ENCODE measurements at regions not wholly inside any gene's neighbourhood (a gene's known extent, or its start where the extent isn't known, plus 50 kb on each side); places are given as distances from the start of the nearest gene placed in this dataset.
"Not testable (repeated sequence)": the region's sequence is repeated elsewhere in the genome, so short reads cannot be mapped to it uniquely, and the experiment has no call there.

DNA sequence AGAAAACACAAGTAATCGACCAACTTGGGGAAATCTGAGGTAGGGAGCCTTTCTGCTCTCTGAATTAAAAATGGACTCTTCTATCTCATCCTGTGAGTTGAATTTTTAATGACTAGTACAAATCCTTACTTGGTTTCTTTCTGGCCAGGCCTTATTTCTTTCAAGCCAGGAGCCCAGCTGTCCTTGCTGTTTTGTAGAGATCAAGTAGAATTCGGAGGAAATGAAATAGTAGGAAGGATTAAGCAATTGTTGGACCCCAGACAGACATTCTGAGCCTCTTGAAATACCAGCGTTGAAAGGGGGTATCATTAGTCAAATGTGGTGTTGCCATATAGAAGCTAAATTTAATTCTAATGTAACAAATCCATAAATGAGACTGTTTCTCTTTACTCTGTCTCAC is 53.7 kb upstream of the SMIM15 start:
- DNase-seq (ENCODE audit: low spot score), result no peak

DNA sequence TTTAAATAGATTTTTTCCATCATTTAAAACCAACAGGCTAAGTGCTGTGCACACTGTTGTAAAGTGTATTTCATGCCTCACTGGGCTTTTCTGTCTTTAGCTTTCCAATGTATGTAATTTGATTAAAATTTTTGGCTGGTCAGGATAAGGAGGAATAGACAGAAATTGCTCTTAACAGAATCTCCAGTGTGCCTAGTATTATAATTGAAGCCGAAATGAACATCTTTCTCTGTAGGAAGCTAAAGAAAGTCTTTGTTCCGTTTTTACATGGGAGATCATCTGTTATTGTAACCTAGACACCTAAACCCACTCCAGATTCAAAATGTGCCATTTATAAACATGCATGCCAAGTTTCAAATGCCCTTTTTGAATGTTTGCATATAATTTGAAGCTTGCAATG is 54.5 kb upstream of the SMIM15 start:
- no peak for DNase-seq (ENCODE audit: low spot score)

DNA sequence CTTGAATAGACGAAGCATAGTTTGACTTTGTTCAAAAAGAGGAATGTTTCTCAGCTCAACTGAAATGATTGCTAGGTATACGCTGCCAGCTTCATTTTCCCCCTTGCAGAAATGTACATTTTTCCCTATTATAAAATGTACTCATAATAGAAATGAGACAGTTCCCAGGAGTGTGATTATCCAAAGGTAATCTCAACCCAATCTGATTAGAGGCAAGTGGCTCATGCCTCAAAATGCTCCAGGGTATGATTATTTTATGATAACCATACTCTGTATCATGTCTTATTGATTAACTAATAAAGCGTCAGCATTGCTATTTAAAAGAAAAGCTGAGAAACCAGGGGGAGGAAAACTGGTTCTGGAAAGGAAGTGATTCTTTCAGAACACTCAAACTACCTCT is 54.9 kb upstream of the SMIM15 start:
- no peak for DNase-seq (ENCODE audit: low spot score)

DNA sequence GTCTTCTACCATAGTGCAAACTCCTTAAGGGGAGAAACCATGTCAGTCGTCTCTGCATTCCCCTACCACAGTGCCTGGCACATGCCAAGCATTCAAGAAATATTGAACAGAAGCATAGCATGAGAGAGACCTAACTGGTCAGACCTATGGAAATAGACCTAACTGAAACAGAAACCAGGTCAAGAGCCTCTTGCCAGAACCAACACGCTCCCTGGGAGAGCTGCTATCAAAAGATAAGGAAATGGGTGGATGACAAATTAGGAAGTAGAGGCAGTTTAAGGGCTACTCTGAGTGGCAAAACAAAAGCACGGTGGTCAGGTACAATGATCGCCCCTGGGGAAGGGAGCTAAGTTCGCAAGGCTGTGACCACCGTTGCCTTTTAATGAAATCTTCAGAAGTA is 66.0 kb upstream of the SMIM15 start:
- DNase-seq (ENCODE audit: low spot score), result no peak

DNA sequence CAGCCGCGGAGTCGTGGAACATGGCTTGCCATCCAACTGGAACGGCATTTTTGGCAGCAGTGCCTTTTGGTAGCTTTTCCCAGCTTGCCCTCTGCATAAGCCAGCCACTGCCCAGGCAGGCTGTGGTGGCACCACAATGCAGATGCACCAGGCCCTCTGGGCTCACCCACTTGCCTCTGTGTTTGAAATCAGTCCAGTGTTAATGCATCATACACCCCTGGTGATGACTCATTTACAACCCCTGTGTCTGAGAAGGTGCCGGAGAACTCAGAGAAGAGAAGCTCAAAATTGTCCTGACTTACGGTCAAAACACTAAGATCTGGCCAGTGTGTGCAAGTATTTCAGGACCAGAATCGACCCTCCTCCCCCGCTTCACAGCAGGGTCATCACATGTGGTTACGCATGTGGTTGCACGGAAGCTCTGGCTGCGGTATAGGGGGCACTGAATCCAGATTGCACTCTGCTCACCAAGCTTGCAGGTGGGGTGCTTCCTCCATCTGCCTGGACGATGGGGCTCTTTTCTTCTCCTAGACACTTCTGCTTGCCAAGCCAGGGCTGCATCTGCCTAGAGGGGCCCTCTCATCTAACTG is 66.5 kb upstream of the SMIM15 start:
- DNase-seq (ENCODE audit: low spot score), result no peak

DNA sequence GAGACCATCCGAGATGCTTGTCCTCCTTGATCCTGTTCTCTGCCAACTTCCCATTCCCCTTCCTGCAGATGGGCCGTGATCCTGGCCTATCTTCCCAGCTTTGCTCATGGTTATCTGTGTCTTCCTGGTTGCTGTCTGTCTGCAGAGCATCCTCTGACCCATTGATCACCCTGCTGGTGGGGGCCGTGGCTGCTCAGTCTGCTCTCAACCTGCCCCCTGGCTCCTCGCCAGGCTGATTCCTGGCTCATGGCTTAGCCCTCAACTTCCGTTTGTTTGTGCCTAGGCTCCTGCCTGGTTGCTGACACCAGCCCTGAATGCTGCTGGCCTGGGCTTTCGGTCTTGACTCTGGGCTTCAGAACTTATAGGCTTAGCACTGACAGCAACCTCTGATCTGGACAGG is 67.1 kb upstream of the SMIM15 start:
- no peak for DNase-seq (ENCODE audit: low spot score)

DNA sequence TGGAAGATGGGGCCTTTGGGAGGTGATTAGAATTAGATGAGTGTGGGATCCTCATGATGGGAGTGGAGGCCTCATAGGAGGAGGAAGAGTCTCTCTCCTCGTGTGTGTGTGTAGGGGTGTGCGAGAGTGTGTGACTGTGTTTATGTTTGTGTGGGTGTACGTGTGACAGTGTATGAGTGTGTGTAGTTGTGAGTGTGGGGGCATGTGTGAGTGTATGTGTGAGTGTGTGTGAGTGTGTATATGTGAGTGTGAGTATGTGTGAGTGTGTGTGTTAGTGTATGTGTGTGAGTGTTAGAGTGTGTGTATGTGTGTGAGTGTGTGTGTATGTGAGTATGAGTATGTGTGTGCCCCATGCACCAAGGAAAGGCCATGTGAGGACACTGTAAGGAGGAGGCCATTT is 68.2 kb upstream of the SMIM15 start:
- DNase-seq (ENCODE audit: low spot score), result no peak

DNA sequence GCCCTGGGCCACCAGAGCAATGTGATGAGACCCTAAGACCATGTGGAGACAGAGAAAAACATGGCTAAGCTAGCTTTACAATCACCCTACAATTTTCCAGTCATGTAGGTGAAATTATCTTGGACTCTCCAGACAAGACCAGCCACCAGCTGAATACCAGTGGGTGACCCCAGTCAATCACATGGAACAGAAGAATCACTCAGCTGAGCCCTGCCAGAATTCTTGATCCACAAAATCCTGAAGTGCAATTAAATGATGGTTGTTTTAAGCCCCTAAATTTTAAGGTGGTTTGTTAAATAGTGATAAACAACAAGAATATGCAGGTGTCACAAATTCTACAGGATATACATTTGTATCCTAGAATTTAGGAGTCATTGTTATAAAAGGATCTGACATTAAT is 69.5 kb upstream of the SMIM15 start:
- no peak for DNase-seq (ENCODE audit: low spot score)

DNA sequence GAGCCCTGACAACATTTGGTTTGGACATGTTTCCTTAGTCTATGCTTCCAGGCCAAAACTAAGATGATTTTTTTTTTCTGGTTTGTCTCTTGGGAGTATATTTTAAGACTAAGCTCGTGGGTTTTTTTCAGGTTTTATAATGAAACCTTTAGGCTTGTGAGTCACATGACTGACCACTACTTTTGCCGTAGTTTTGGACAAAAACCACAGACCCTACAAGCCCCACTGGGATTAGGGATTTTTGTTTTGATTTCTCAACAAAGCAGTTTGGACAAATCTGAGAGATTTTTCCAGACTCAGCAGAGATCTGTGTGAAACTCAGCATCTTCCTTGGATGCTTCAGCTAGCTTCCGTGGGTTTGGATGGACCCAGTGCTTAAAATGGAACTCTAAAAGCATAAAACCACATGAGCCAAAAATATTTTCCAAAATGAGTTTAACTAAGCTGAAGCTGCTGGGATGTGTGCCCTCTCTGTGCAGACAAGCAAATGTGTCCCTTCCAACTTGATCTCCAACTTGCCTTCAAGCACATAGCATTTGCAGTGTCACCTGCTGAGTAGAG is 70.3 kb upstream of the SMIM15 start:
- DNase-seq (ENCODE audit: low spot score), result no peak

DNA sequence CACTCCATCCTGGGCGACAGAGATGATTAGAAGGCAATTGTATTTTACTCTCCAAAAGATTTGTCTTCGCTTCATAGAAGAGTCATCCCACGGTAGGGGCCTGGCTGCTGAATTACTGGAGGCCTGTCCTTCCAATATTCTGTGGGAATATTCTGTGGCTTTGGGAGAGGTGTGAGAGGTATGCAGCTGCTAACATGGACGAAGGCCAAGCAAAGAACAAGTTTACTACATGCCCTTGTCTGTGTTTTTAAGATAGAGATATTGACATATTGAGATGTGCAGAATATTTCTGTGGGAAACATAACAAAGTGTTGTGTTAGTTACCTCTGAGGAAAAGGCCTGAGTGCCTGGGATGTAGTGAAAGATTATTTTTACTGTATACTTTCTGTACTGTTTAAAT is 71.8 kb upstream of the SMIM15 start:
- no peak for DNase-seq (ENCODE audit: low spot score)

DNA sequence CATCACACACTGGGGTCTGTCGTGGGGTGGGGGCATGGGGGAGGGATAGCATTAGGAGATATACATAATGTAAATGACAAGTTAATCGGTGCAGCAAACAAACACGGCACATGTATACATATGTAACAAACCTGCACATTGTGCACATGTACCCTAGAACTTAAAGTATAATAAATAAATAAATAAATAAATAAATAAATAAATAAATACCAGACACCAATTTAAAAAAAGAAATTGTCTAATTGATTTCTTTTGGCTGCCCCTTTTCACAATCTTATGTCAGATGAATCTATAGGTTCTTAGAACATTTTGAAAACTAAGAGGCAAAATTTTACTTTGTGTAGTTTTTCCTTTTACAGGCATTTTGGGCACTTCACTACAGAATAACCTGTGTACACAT is 74.4 kb upstream of the SMIM15 start:
- not testable (repeated sequence) for DNase-seq (ENCODE audit: low spot score)

DNA sequence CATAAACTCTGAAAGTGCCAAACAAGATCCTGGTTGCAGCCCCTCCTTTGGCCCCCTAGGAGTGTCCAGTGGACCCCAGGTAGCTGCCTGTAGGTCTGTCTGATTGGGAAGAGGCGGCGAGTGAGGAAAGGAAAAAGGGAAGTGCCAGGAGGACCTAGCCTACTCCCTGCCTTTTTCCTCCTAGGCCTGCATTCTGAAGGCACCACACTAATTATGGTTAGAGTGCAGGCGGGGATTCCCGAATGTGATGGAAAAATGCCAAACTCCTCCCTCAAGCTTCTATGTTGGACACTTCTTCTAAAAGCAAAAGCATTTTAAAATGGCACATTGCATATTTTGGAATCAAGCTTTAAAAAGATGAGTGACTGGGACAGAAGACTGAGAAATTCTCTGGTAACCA is 83.2 kb upstream of the SMIM15 start:
- DNase-seq (ENCODE audit: low spot score), result no peak

DNA sequence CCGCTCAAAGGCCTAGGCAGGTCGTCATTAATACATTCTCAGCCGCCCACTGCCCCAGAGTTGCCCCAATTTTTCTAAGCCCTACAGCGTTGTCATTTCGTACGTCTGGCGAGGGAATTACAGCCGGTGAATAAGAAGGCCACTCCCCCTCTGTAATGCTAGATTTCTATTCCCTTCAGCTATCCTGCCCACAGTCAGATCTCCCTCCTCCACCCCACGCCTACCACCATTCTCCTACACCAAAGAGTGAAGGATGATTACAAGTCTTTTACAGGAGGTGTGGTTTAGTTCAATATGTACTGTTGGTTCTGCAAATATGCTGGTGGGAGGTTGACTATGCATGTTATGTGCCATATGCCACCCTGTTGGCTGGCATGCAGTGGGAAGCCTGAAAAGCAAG is 83.7 kb upstream of the SMIM15 start:
- DNase-seq (ENCODE audit: low spot score), result no peak

DNA sequence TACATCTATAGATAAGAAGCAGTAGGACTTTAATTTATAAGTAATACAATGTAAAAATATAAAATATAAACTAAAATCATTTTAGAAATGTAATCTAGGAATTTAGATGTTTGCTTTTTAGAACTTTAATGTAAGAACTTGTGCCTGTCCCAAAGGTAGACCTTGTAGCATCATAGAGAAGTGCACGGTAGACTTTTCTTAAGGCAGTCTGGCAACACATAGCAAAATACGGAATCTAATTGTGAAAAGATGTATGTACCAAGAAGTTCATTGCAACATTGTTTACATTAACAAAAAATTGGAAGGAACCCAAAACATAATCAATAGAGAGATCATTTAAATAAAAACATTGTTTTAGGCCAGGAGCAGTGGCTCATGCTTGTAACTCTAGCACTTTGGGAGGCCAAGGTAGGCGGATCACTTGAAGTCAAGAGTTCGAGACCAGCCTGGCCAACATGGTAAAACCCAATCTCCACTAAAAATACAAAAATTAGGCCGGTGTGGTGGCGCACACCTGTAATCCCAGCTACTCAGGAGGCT is 84.6 kb upstream of the SMIM15 start:
- DNase-seq (ENCODE audit: low spot score), result no peak

DNA sequence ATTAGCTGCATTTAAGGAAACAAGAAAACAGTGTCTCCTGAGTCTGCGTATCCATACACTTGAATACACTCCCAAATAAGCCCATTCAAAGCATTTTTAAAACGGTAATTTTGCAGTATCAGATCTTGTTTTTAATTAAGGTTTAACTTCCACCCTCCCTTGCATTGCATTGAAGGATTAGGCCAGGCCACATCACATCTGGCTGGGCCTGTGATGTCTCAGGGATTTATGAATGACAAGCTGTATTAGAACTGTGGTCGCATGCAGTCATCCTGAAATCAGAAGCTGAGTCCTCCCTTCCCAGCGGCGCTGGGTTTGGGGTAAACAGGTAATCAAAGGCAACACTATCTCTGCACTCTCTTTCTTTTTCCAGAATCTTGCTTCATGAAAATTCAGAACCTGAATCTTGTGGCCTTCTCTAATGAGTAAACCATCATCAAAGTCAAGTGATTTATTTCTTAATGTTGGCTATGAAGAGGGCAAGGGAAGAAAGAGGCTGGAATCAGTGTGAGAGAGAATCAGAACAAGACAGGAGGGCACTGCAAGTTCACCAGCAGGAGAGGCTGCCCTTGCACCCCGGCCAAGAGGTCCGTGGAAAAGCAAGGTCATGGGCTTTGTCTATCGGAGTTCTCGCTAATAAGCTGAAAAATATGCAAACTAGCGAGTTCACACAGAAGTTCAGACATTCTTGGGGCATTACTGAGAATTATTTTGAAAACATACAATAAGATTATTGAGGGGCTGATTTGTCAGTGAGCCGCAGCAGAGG is 80.0 kb upstream of the ZSWIM6 start:
- no peak for DNase-seq (ENCODE audit: low spot score)

DNA sequence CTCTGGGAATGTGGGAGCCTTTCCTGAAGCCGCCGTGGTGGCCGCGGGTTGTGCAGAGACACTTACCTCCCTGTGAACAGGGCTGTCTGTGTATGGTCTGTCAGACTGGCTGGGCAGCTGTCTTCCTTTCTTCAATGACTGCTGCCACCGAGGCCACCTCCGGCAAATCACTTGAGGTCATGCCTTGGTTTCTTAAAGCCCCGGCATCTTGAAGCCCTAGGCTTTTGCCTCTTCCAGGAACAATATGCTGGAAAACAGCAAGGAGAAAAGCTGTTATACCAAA is 79.5 kb upstream of the ZSWIM6 start:
- no peak for DNase-seq (ENCODE audit: low spot score)

DNA sequence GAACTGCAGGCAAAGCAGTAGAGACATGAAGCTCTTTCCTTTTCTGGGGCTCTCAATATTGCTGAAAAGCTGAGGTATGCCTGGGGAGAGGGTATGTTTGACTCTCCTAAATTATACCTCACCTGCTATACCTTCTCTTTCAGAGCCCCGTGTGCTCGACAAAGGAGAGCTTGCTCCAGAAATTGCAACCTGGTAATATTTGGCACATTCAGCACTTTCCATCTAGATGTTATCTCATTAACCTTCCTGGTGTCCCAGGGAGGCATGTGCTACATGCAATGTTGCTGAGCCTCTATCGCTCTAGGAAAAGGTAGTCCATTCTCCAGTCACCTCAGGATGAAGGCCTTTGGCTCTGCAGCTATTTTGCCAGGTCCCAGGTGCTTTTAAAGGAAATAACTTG is 78.5 kb upstream of the ZSWIM6 start:
- DNase-seq (ENCODE audit: low spot score), result no peak

DNA sequence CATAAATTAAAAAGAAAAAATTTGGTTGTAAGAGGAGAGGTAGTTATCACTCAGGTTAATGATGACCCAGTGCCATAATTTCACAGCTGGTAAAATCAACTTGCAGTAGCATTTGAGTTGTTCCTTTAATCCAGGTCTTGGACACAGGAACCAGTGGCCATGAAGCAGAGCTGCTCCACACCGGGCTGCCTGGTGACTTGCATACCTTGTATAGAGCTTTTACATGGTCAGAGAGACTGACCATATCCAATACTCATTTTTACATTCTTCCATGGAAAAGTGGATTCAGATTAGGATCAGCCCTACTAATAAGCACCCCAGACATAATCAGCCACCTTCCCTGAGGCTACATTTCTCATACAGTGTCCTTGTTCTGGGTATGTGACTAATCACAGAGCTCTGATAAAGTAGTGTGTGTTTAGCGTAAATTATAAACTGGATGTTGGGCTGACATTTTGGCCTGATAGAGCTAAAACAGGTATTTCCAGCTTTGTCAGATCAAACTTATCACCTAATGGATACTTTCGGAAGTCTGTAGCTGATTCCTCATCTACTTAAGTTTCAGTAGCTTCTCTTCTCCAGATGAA is 77.0 kb upstream of the ZSWIM6 start:
- no peak for DNase-seq (ENCODE audit: low spot score)

DNA sequence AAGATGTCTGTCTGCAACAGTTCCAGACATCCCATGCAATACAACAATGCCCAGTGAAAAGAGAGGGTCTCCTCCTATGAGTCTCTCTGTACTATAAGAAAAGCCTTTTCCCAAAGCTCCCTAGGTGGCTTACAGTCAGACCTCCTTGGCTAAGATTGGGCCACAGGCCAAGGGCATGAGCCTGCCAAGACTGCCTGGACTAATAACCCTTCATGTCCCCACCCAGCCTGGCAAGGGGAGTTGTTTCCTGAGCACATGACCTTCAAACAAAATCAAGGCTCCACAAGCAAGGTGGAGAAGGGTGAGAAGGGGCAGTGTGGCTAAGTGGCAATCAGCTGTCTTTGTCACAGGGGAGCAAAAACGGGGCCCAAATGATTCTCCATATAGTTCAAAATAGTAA is 75.6 kb upstream of the ZSWIM6 start:
- DNase-seq (ENCODE audit: low spot score), result no peak

DNA sequence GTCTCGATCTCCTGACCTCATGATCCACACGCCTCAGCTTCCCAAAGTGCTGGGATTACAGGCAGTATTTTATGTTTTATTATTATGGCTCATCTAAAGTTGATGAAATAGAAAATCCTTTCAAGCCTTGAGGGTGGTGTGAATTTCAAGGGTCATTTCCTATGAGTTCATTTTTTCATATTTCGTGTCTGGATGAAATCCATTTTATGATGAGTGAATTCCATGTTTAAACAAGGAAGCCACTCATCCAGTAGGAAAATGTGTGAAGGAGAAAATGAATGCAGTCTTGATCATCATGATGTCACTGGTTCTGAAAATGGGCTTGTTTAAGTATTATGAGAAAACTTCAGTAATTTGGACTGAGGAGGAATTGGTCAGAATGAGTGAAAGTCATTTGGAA is 74.6 kb upstream of the ZSWIM6 start:
- DNase-seq (ENCODE audit: low spot score), result no peak

DNA sequence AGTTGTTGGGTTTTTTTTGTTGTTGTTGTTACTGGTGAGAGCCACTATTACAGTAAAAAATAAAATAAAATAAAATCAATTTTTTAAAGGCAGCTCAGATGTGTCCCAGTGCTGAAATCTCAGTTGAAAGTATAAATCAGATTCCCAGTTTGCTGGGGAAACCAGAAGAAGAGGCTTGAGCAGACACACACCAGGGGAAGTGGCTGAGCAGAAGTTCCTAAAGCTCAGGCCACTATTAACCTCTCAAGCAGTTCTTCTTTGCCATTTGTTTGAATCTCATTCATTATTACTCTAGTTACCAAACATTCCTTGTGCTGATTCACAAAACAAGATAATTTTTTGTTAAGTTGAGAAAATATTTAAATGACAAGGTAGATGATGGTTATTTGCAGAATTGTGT is 70.9 kb upstream of the ZSWIM6 start:
- DNase-seq (ENCODE audit: low spot score), result no peak

DNA sequence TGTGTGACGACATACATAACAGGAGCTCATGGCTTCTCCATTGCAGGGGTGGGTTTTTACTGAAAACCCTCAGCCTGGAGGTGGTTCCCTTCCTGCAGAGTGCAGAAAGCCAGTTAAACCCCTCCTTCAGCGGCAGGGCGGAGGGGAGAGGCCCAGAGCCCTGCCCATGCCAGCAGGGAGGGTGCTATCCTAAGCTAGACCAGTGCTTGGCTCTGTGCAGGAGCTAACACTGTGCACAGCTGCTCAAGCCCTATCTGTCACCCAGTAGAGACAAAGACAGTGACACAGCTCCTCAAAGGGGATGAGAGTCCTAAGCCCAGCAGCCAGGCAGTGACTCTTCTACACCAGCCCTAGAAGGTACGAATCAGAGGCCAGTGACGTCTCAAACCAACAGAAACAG is 70.0 kb upstream of the ZSWIM6 start:
- no peak for DNase-seq (ENCODE audit: low spot score)

DNA sequence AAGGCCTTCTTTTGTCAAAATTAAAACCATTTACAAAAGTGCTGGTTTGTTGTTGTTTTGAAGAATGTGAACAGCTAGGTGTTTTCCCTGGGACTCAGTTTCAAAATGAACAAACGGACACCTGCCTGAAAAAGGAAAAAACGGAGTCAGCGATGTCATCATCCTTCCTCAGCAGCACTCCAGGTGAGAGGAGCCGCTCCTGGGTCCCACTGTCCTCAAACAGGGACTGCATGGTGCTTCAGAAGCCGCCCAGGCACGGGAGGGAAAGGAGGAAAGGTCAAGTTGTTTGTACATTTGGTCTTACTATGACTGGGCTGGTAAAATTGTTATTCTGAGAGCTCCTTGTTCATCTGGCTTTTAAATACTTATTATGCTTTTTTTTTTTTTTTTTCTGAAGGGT is 69.0 kb upstream of the ZSWIM6 start:
- DNase-seq (ENCODE audit: low spot score), result no peak

Data from CD4-positive, alpha-beta T cell treated with Interleukin-15 for 4 hours (primary cell).